Activated CD4-positive, alpha-beta memory T cell treated with anti-CD3 and anti-CD28 coated beads, Interleukin-2, amount 10 ng/mL, durations not matched to agents 7 days and 5 days (primary cell): ENCODE measurements at regions not wholly inside any gene's neighbourhood (a gene's known extent, or its start where the extent isn't known, plus 50 kb on each side); places are given as distances from the start of the nearest gene placed in this dataset.

Experiments used
- CTCF ChIA-PET: fragments of 350-600 bp; sonication (Branson Sonifier 250); formaldehyde crosslinking; loops from one replicate; lab custom pipeline; 2021; ENCODE audit warnings: antibody characterized with exemption, inconsistent platforms; lab: Charles Lee
- POLR2A ChIA-PET: fragments of 350-600 bp; sonication (Branson Sonifier 250); formaldehyde crosslinking; loops from one replicate; lab custom pipeline; 2021; ENCODE audit warnings: antibody characterized with exemption; lab: Charles Lee
- DNase-seq: peaks from one replicate; pipeline ENCODE4 v3.0.0-alpha.2; 2020
- H3K27ac Mint-ChIP-seq: one replicate; pipeline ENCODE4 v1.8.0; 2021; ENCODE audit warnings: mild to moderate bottlenecking, mixed read lengths
- H3K27me3 Mint-ChIP-seq: one replicate; pipeline ENCODE4 v1.8.0; 2021; ENCODE audit warnings: mixed read lengths
- H3K36me3 Mint-ChIP-seq: one replicate; pipeline ENCODE4 v1.8.0; 2021; ENCODE audit warnings: low read depth, mixed read lengths
- H3K4me1 Mint-ChIP-seq: one replicate; pipeline ENCODE4 v1.8.0; 2021; ENCODE audit warnings: mixed read lengths
- H3K4me3 Mint-ChIP-seq: one replicate; pipeline ENCODE4 v1.8.0; 2021; ENCODE audit warnings: mild to moderate bottlenecking, mixed read lengths
- H3K9me3 Mint-ChIP-seq: one replicate; pipeline ENCODE4 v1.8.0; 2021; ENCODE audit warnings: mixed read lengths

GRCh38 chr2:122216071-122216470 lies 460.6 kb downstream of the TSN start:
- Mint-ChIP-seq H3K9me3 (no peaks in the 10 kb centered on the region), H3K4me3 (no peak overlapping the region), H3K27ac (no peak overlapping the region), H3K27me3 (no peaks in the 10 kb centered on the region), H3K36me3 (no peaks in the 10 kb centered on the region), H3K4me1 (no peaks in the 10 kb centered on the region)
- DNase-seq = no peak
- ChIA-PET POLR2A (no interaction called here), CTCF (no interaction called here)

DNA sequence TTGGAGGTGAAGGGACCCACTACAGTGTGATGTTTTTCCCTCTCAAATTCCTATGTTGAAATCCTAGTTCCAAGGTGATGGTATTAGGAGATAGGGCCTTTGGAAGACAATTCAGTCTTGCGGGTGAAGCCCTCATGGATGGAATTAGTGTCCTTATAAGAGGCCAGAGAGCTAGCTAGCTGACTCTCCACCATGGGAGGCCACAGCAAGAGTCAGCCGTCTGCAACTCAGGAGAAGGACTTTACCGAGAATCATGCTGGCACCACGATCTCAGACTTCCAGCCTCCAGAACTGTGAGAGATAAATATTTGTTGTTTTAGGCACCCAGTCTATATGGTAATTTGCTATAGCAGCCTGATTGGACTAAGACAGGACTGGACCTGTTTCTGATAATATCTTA lies 461.4 kb downstream of the TSN start:
- no peak overlapping the region for H3K27ac Mint-ChIP-seq
- ChIA-PET POLR2A (no interaction called here), CTCF (no interaction called here)
- H3K36me3 Mint-ChIP-seq = no peaks in the 10 kb centered on the region
- no peaks in the 10 kb centered on the region for H3K4me1 Mint-ChIP-seq
- no peak overlapping the region for H3K4me3 Mint-ChIP-seq
- H3K27me3 Mint-ChIP-seq = no peaks in the 10 kb centered on the region
- no peak for DNase-seq
- no peaks in the 10 kb centered on the region for H3K9me3 Mint-ChIP-seq

- Mint-ChIP-seq H3K27ac (no peak overlapping the region), H3K4me3 (no peak overlapping the region), H3K9me3 (no peaks in the 10 kb centered on the region), H3K36me3 (no peaks in the 10 kb centered on the region), H3K27me3 (no peaks in the 10 kb centered on the region), H3K4me1 (no peaks in the 10 kb centered on the region)
- ChIA-PET POLR2A (no interaction called here), CTCF (no interaction called here)
- no peak for DNase-seq
Observed at GRCh38 chr2:122218596-122218995, 463.1 kb downstream of the TSN start.

DNA sequence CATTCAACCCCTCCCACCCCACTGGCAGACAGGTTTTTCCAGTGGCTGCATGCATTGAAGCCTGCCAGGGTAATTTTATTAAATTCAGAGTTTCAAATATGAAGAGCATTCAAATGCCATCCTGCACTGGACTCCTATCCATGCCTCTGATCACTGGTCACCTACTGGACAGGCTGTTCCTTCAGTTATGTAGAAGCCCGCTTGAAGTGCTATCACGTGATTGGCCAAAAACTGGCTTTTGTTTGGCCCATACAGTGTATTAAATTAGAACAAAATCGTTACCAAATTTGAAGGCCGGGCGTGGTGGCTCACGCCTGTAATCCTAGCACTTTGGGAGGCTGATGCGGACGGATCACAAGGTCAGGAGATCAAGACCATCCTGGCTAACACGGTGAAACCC lies 464.1 kb downstream of the TSN start:
- no peaks in the 10 kb centered on the region for H3K36me3 Mint-ChIP-seq
- H3K9me3 Mint-ChIP-seq = no peaks in the 10 kb centered on the region
- H3K27ac Mint-ChIP-seq = no peak overlapping the region
- H3K4me1 Mint-ChIP-seq = no peaks in the 10 kb centered on the region
- no peak for DNase-seq
- H3K27me3 Mint-ChIP-seq = no peaks in the 10 kb centered on the region
- no peak overlapping the region for H3K4me3 Mint-ChIP-seq
- POLR2A ChIA-PET = no interaction called here
- CTCF ChIA-PET = no interaction called here

GRCh38 chr2:122221665-122222064 lies 466.2 kb downstream of the TSN start:
- H3K4me3 Mint-ChIP-seq = no peak overlapping the region
- no peak for DNase-seq
- no peaks in the 10 kb centered on the region for H3K36me3 Mint-ChIP-seq
- ChIA-PET POLR2A (no interaction called here), CTCF (no interaction called here)
- no peaks in the 10 kb centered on the region for H3K27me3 Mint-ChIP-seq
- H3K4me1 Mint-ChIP-seq = no peaks in the 10 kb centered on the region
- H3K9me3 Mint-ChIP-seq = no peaks in the 10 kb centered on the region
- no peak overlapping the region for H3K27ac Mint-ChIP-seq

GRCh38 chr2:122231296-122231695 lies 475.8 kb downstream of the TSN start:
- ChIA-PET POLR2A (no interaction called here), CTCF (no interaction called here)
- Mint-ChIP-seq H3K36me3 (no peaks in the 10 kb centered on the region), H3K27ac (no peak overlapping the region), H3K9me3 (no peaks in the 10 kb centered on the region), H3K4me3 (no peak overlapping the region), H3K4me1 (no peaks in the 10 kb centered on the region), H3K27me3 (no peaks in the 10 kb centered on the region)
- no peak for DNase-seq

GRCh38 chr2:122233372-122233771 lies 477.9 kb downstream of the TSN start:
- no peak overlapping the region for H3K27ac Mint-ChIP-seq
- ChIA-PET POLR2A (no interaction called here), CTCF (no interaction called here)
- no peaks in the 10 kb centered on the region for H3K36me3 Mint-ChIP-seq
- no peaks in the 10 kb centered on the region for H3K4me1 Mint-ChIP-seq
- no peak for DNase-seq
- H3K27me3 Mint-ChIP-seq = no peaks in the 10 kb centered on the region
- no peak overlapping the region for H3K4me3 Mint-ChIP-seq
- H3K9me3 Mint-ChIP-seq = no peaks in the 10 kb centered on the region

DNA sequence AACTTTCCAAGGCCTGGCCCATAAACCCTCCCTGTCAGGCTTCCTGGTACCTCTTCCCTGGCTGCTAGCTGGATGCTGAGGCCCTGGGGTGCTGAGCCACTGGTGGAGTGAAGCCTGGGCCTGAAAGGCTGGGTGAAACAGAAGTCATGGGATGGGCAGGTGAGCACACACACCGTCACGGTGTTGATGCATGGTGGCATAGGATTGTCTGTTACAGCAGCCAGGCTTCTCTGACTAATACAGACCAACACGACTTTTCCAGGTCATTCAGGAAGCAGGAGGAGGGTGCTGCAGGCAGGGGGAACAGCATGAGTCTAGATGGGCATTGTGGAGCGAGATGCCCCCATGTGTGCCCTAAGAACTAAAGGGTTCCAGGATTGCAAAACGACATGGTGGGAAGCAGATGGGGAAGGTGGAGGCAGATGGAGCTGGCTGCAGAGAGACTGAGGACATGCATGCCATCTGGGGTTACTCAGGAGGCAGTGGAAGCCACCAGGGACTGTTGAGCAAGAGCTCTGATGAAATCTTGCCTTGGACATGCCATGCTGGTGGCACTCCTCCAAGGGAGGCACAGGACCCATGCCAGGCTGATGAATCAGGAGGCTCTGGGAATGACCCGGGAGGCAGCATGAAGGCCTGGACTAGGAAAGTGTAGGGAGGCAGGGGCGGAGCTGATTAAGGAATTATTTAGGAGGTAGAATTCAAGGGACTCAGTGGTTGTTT lies 480.9 kb downstream of the TSN start:
- Mint-ChIP-seq H3K4me1 (no peaks in the 10 kb centered on the region), H3K27me3 (no peaks in the 10 kb centered on the region), H3K27ac (no peak overlapping the region), H3K36me3 (no peaks in the 10 kb centered on the region), H3K9me3 (no peaks in the 10 kb centered on the region), H3K4me3 (no peak overlapping the region)
- POLR2A ChIA-PET = no interaction called here
- no peak for DNase-seq
- CTCF ChIA-PET = no interaction called here

DNA sequence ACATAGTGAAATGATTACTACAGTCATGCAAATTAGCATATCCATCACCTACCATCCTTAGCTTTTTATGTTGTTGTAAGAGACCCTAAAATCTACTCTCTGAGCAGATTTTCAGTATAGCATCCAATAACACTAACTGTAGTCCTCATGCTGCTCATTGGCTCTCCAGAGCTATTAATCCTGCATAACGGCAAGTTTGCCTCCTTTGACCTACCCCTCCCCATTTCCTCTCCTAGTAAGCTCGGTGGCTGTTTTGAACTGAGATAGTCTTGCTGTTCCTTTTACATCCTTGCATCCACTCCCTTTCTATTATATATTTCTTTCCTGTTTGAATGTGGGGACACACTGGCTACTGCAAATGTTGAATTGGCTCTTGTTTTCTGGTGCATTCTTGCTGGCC lies 481.5 kb downstream of the TSN start:
- no peaks in the 10 kb centered on the region for H3K4me1 Mint-ChIP-seq
- ChIA-PET CTCF (no interaction called here), POLR2A (no interaction called here)
- no peak for DNase-seq
- H3K36me3 Mint-ChIP-seq = no peaks in the 10 kb centered on the region
- H3K27ac Mint-ChIP-seq = no peak overlapping the region
- no peaks in the 10 kb centered on the region for H3K9me3 Mint-ChIP-seq
- H3K27me3 Mint-ChIP-seq = no peaks in the 10 kb centered on the region
- H3K4me3 Mint-ChIP-seq = no peak overlapping the region

GRCh38 chr2:122237450-122237849 lies 482.0 kb downstream of the TSN start:
- Mint-ChIP-seq H3K36me3 (no peaks in the 10 kb centered on the region), H3K9me3 (no peaks in the 10 kb centered on the region), H3K27ac (no peak overlapping the region), H3K4me1 (no peaks in the 10 kb centered on the region), H3K4me3 (no peak overlapping the region), H3K27me3 (no peaks in the 10 kb centered on the region)
- ChIA-PET CTCF (no interaction called here), POLR2A (no interaction called here)
- no peak for DNase-seq

DNA sequence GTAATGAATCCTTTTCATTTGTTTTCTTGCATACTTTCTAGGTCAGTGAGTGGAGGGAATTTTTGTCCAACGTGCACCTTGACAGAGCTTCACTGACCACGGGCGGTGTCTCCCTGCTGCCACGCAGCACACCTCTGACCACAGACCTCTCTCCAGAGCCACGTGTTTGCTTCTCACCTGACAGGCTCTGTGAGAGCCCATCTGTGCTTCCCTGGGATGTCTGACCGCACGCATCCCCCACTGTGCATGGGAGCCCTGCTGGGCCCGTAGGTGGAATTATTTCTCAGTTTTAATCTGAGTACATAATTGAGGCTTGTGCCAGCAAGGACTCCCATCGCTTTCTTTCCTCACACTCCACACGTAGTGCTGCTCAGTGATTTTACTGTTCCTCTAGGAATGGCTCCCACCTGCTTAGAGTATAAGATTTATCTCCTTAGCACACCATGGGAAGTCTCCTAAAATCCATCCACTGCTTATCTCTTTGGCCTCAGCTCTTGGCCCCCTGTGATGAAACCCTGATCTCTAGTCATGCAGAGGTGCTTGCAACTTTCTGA lies 482.6 kb downstream of the TSN start:
- no peaks in the 10 kb centered on the region for H3K36me3 Mint-ChIP-seq
- no peaks in the 10 kb centered on the region for H3K9me3 Mint-ChIP-seq
- no peaks in the 10 kb centered on the region for H3K27me3 Mint-ChIP-seq
- no peak for DNase-seq
- ChIA-PET POLR2A (no interaction called here), CTCF (no interaction called here)
- H3K4me3 Mint-ChIP-seq = no peak overlapping the region
- no peak overlapping the region for H3K27ac Mint-ChIP-seq
- H3K4me1 Mint-ChIP-seq = no peaks in the 10 kb centered on the region

DNA sequence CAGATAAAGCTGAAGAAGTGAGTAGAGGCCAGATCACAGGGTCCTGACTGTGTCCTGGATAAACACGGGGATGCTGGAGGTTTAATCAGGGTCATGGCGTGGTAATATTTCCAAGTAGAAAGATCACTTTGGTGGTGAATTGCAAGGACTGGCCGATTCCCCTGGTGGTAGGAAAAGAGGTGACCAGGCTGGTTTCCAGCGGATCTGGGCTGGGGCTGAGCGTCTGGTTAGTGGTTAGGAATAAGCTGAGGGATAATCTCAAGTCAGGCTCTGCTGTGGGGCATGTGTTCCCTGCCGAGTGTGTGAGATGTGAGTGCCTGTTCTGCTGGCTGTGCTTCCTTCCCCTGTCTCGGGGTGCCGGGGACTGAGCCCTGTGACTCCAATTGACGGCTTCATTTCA lies 484.0 kb downstream of the TSN start:
- no peak for DNase-seq
- H3K4me3 Mint-ChIP-seq = no peak overlapping the region
- H3K27ac Mint-ChIP-seq = no peak overlapping the region
- H3K36me3 Mint-ChIP-seq = no peaks in the 10 kb centered on the region
- no peaks in the 10 kb centered on the region for H3K4me1 Mint-ChIP-seq
- H3K9me3 Mint-ChIP-seq = no peaks in the 10 kb centered on the region
- H3K27me3 Mint-ChIP-seq = no peaks in the 10 kb centered on the region
- CTCF ChIA-PET = interaction anchor here (1.1 kb wide), 1 partner anchor 13 kb away, joined by 3 read pairs; no protein-coding TSS in a partner anchor
- POLR2A ChIA-PET = no interaction called here

DNA sequence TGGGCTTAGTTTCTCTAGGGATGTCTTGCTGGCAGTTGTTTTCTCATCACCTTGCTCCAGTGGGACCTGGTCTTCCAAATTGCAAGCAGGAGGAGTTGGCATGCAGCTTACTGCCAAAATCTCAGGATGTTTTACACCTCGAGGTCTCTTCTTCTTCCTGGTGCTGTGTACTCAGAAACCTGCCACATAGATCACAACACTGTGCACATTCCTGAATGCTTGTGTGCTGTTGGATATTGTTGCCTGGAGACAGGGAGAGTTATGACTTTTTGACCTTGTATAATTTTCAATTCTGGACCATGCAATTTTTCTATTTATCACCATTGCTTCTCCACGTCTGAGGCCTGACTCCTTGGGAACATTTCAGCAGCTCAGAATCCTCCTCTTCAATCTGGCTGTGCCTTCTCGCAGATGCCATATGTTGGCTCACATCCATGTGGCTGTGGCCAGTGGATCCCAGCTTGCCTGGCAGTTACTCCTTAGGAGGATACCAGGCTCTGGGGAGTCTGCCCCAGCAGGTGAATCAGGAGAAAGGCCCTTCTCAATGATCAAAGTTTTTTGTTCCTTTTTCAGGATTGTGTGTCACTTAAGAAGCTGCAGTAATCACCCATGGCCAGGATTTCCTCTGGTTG lies 489.3 kb downstream of the TSN start:
- DNase-seq = no peak
- ChIA-PET CTCF (no interaction called here), POLR2A (no interaction called here)
- H3K9me3 Mint-ChIP-seq = no peaks in the 10 kb centered on the region
- no peak overlapping the region for H3K4me3 Mint-ChIP-seq
- no peaks in the 10 kb centered on the region for H3K36me3 Mint-ChIP-seq
- no peak overlapping the region for H3K27ac Mint-ChIP-seq
- H3K4me1 Mint-ChIP-seq = no peaks in the 10 kb centered on the region
- H3K27me3 Mint-ChIP-seq = peaks cover 2% of the 10 kb centered on the region

DNA sequence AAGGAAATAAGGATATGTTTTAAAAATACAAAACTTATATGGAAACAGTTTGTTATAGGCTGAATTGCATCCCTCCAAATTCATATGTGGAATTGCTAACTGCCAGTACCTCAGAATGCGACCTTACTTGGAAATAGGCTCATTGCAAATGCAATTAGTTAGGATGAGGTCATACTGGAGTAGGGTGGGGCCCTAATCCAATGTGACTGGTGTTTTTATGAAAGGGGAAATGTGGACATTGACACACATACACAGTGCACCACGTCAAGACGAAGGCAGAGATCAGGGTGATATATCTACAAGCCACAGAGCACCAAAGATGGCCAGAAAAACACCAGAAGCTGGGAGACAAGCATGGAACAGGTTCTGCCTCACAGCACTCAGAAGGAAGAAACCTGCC lies 494.2 kb downstream of the TSN start:
- Mint-ChIP-seq H3K27me3 (peaks cover 2% of the 10 kb centered on the region), H3K4me3 (no peak overlapping the region), H3K4me1 (no peaks in the 10 kb centered on the region), H3K27ac (no peak overlapping the region), H3K9me3 (no peaks in the 10 kb centered on the region), H3K36me3 (no peaks in the 10 kb centered on the region)
- ChIA-PET CTCF (no interaction called here), POLR2A (no interaction called here)
- no peak for DNase-seq
